GM19351 (cell line): ENCODE measurements at regions not wholly inside any gene's neighbourhood (a gene's known extent, or its start where the extent isn't known, plus 50 kb on each side); places are given as distances from the start of the nearest gene placed in this dataset.

Experiments
- ATAC-seq: cut with Tn5 transposase; IDR thresholded peaks from one replicate; pipeline ENCODE4 v1.9.1; 2021; ENCODE audit warnings: mild to moderate bottlenecking, moderate library complexity; ENCODE audit not compliant: unreplicated experiment

GRCh38 chr7:46203926-46204325 is 282.9 kb upstream of the IGFBP3 start:
- no peak for ATAC-seq

- ATAC-seq, result no peak
These were observed 281.3 kb upstream of the IGFBP3 start for GRCh38 chr7:46202379-46202778.

- ATAC-seq, result no peak
These were observed 280.9 kb upstream of the IGFBP3 start for GRCh38 chr7:46201961-46202360.

GRCh38 chr7:46198701-46199100 is 277.6 kb upstream of the IGFBP3 start:
- no peak for ATAC-seq

- ATAC-seq, result no peak
These were observed 276.9 kb upstream of the IGFBP3 start for GRCh38 chr7:46197785-46198540.

GRCh38 chr7:46195934-46196333 is 274.9 kb upstream of the IGFBP3 start:
- no peak for ATAC-seq

- ATAC-seq, result no peak
These were observed 271.2 kb upstream of the IGFBP3 start for GRCh38 chr7:46192271-46192670.

- no peak for ATAC-seq
These were observed 270.7 kb upstream of the IGFBP3 start for GRCh38 chr7:46191776-46192175.

- no peak for ATAC-seq
These were observed 270.2 kb upstream of the IGFBP3 start for GRCh38 chr7:46191296-46191695.

- ATAC-seq, result no peak
These were observed 268.3 kb upstream of the IGFBP3 start for GRCh38 chr7:46189255-46189790.

GRCh38 chr7:46186131-46186530 is 265.1 kb upstream of the IGFBP3 start:
- no peak for ATAC-seq

GRCh38 chr7:46179061-46179610 is 258.1 kb upstream of the IGFBP3 start:
- ATAC-seq, result no peak

- no peak for ATAC-seq
These were observed 257.6 kb upstream of the IGFBP3 start for GRCh38 chr7:46178661-46179060.

GRCh38 chr7:46177821-46178220 is 256.7 kb upstream of the IGFBP3 start:
- ATAC-seq, result no peak

- no peak for ATAC-seq
These were observed 254.1 kb upstream of the IGFBP3 start for GRCh38 chr7:46175221-46175620.

GRCh38 chr7:46174196-46174580 is 253.1 kb upstream of the IGFBP3 start:
- no peak for ATAC-seq

GRCh38 chr7:46173476-46174195 is 252.6 kb upstream of the IGFBP3 start:
- ATAC-seq, result no peak

GRCh38 chr7:46170792-46171191 is 249.7 kb upstream of the IGFBP3 start:
- no peak for ATAC-seq

GRCh38 chr7:46170021-46170420 is 248.9 kb upstream of the IGFBP3 start:
- no peak for ATAC-seq

- ATAC-seq, result no peak
These were observed 248.3 kb upstream of the IGFBP3 start for GRCh38 chr7:46169384-46169755.

- ATAC-seq, result no peak
These were observed 247.8 kb upstream of the IGFBP3 start for GRCh38 chr7:46168671-46169383.
